NCI-H2107 treated with DMSO at 0.1 percent for 48 hours (cell line): ENCODE measurements at regions not wholly inside any gene's neighbourhood (a gene's known extent, or its start where the extent isn't known, plus 50 kb on each side); places are given as distances from the start of the nearest gene placed in this dataset.

Experiments used
- DNase-seq: peaks from one replicate; lab custom pipeline; 2025; ENCODE audit not compliant: unreplicated experiment; lab: John Stamatoyannopoulos, UW

DNA sequence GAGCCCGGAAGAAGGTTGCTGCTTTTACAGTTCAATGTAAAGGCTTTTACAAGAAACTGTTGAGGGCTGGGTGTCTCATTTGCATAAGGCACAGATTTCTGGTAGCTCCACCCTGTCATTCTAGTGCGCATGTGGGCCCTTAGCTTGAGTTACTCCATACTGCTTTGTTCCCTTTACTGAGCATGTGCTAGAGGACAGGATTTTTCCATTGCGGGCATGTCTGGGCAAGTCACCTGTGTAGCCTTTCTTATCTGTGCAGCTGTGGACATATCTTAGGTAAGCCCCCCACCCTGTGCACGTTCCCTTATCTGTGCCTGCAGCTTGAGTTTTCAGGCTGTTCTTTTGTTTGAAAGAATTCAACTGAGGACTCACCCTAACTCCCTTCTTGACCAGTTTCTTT lies 56.2 kb upstream of the ARHGAP5 start:
- DNase-seq, result no peak

GRCh38 chr14:32021341-32021740 lies 55.8 kb upstream of the ARHGAP5 start:
- no peak for DNase-seq

- DNase-seq, result no peak
Observed at GRCh38 chr14:32022525-32022924, 54.6 kb upstream of the ARHGAP5 start.

GRCh38 chr14:32022938-32023466 lies 54.1 kb upstream of the ARHGAP5 start:
- DNase-seq, result no peak

- DNase-seq, result no peak
Observed at GRCh38 chr14:32023540-32023939, 53.6 kb upstream of the ARHGAP5 start.

DNA sequence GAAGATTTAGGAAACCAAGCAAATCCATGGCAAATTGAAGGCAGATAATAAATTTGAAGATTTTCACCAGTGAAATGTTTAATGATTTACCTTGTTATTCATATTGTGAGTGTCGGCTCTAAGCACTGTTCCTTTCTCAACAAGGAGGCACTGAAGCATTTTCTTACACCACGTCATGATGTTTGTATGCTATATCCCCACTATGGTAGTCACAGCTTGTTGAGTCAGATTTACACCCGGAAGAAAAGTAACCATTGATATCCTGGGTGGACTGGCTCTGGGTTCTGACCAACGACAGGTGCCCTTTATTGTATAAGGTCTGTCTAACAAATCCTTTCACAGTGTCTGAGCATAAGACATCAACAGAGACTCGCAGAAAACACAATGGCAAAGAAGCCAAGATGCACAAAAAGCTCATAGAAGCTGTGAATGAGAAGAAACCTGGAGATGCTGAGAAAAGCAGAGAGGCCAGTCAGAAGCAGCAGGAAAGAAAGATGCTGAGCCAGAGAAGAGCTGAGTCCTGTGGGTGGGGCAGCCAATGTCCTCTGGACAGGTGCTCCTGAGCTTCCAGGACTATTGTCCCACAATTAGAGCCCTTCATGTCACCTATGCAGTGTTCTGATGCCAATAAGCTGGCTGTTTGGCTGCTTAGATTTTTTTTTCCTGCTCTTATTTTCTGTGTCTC lies 49.7 kb upstream of the ARHGAP5 start:
- no peak for DNase-seq
